ENCODE measurements at regions not wholly inside any gene's neighbourhood (a gene's known extent, or its start where the extent isn't known, plus 50 kb on each side); places are given as distances from the start of the nearest gene placed in this dataset.

DNA sequence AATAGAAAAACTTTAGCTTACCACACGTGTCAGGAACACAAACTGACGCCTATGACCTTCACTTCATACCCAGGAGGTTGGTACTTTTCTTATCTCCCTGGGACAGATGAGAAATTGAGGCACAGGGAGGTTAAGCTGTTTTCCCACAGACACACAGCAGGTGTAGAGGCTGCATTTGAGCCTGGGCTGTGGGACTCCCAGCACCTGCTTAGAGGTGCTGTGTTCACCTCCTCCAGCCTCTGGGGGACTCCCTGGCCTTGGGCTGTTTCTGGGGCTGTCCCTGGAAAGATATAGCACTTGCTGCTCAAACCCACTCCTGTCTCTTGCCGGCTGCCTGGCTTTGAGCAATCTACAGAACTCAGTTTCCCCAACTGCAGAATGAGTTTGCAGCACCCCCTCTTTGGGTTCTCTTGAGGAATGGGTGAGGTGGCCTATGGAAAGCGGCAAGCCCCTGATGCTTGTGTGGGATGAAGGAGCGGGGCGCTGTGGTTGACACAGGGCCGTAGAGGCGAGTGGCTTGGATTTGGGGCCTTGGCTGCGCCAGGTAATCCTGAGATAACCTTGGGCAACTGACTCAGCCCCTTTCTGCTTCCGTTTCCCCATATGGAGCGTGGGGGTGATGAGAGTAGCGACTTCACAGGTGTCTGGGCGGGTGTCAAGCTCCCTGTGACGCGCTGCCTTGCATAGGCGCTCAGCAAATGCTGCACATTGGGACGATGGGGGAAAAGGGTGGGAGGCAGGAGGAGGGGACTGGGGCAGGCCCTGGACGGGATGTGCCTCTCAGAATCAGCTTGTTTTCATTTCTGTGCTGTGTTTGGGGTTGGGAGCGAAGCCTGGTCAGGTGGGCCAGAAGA is 104.5 kb upstream of the CIBAR2 start:
- Histone ChIP-seq H4K20me1 (ENCODE audit: control insufficient read depth, extremely low read depth, insufficient read depth, low read length) (no peaks in the 10 kb centered on the region), H3K4me3 (ENCODE audit: control insufficient read depth in 2 of 3, extremely low read depth in 1 of 3, insufficient read depth in 2 of 3, low read depth in 1 of 3, low read length in 3 of 3) (no peak overlapping the region), H3K9me1 (ENCODE audit: control insufficient read depth, extremely low read depth, insufficient read depth, low read length) (no peaks in the 10 kb centered on the region), H3K27me3 (ENCODE audit: control insufficient read depth, extremely low read depth, insufficient read depth, low read length) (no peaks in the 10 kb centered on the region), H3K79me2 (ENCODE audit: control insufficient read depth, insufficient read depth, low read length) (no peaks in the 10 kb centered on the region), H3K9me3 (ENCODE audit: control insufficient read depth, low read depth, low read length) (no peaks in the 10 kb centered on the region), H2AFZ (ENCODE audit: control insufficient read depth, low read length) (no peak overlapping the region), H3K4me2 (ENCODE audit: control insufficient read depth, extremely low read depth, insufficient read depth, low read depth, low read length) (no peak overlapping the region), H3K4me1 (ENCODE audit: control insufficient read depth, extremely low read depth, insufficient read depth, low read length) (peaks cover 11% of the 10 kb centered on the region), H3K9ac (ENCODE audit: control insufficient read depth, extremely low read depth, insufficient read depth, low read length) (no peak overlapping the region), H3K36me3 (ENCODE audit: control insufficient read depth in 2 of 2, extremely low read depth in 1 of 2, insufficient read depth in 2 of 2, low read length in 2 of 2) (no peaks in the 10 kb centered on the region), H3K27ac (ENCODE audit: control insufficient read depth, insufficient read depth, low read length) (no peak overlapping the region)
- dilution Hi-C loops (cut with MboI; ENCODE audit: extremely low pct_ligation_motif_present, low sequenced_read_pairs): no loop called here
- DNase-seq (ENCODE audit: low read depth, low spot score) (no peak), FAIRE-seq (no peak)
- TF ChIP-seq, protein P1, sequence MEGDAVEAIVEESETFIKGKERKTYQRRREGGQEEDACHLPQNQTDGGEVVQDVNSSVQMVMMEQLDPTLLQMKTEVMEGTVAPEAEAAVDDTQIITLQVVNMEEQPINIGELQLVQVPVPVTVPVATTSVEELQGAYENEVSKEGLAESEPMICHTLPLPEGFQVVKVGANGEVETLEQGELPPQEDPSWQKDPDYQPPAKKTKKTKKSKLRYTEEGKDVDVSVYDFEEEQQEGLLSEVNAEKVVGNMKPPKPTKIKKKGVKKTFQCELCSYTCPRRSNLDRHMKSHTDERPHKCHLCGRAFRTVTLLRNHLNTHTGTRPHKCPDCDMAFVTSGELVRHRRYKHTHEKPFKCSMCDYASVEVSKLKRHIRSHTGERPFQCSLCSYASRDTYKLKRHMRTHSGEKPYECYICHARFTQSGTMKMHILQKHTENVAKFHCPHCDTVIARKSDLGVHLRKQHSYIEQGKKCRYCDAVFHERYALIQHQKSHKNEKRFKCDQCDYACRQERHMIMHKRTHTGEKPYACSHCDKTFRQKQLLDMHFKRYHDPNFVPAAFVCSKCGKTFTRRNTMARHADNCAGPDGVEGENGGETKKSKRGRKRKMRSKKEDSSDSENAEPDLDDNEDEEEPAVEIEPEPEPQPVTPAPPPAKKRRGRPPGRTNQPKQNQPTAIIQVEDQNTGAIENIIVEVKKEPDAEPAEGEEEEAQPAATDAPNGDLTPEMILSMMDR (optimal IDR thresholded peaks at IDR 0.05 in 1 of 3, IDR thresholded peaks at IDR 0.05 in 1 of 3, conservative IDR thresholded peaks at IDR 0.05 in 1 of 3; ENCODE audit: extremely low read depth in 1 of 3, insufficient read depth in 2 of 3, low read length in 3 of 3): no peak
- no peak for TF ChIP-seq EZH2 (IDR thresholded peaks at IDR 0.05; ENCODE audit: low read length)

DNA sequence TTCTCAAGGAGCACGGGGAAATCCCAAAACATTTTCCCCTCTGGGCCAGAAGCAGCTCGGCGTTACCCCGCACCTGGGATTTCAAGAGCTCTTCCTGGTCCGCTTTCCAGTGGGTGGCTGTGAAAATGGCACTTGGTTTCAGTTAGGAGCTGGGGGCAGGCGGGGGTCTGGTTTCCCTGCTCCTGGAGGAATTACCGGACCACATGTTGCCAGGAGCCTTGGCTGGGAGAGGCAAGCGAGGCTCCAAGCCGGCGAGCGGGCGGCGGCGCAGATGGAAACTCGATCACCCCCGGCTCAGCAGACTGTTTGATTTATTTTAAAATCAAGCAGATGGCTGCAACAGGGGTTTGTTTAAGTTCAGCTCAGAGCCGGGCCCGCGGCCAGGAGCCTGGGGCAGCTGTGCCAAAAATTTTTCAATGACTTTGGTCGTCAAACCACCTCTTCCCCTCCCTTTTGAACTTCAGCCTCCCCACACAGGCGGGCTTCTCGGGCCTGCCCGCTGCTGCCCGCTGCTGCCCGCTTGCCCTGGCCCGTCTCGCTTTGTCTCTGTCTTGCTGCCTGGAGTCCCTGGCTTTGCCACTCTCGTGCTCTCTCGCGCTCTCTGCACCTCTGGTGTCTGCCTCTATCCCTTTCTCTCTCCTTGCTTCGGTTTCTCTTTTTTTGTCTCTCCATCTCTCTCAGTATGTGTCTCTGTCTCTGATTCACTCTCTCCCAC is 108.0 kb upstream of the CIBAR2 start:
- H3K4me3 ChIP-seq (ENCODE audit: control insufficient read depth in 2 of 3, extremely low read depth in 1 of 3, insufficient read depth in 2 of 3, low read depth in 1 of 3, low read length in 3 of 3): peak overlapping the region in 2 of 3 experiments; percentile 54
- DNase-seq (ENCODE audit: low read depth, low spot score): no peak
- H3K27me3 ChIP-seq (ENCODE audit: control insufficient read depth, extremely low read depth, insufficient read depth, low read length): no peaks in the 10 kb centered on the region
- TF ChIP-seq, protein P1 (optimal IDR thresholded peaks at IDR 0.05 in 1 of 3, IDR thresholded peaks at IDR 0.05 in 1 of 3, conservative IDR thresholded peaks at IDR 0.05 in 1 of 3; ENCODE audit: extremely low read depth in 1 of 3, insufficient read depth in 2 of 3, low read length in 3 of 3): peak in 1 of 3 experiments; percentile 45
- TF ChIP-seq EZH2 (IDR thresholded peaks at IDR 0.05; ENCODE audit: low read length): no peak
- FAIRE-seq: peak; percentile 66
- peak overlapping the region; percentile 68 for H3K9ac ChIP-seq (ENCODE audit: control insufficient read depth, extremely low read depth, insufficient read depth, low read length)
- peak overlapping the region; percentile 87 for H3K4me2 ChIP-seq (ENCODE audit: control insufficient read depth, extremely low read depth, insufficient read depth, low read depth, low read length)
- no peaks in the 10 kb centered on the region for H3K36me3 ChIP-seq (ENCODE audit: control insufficient read depth in 2 of 2, extremely low read depth in 1 of 2, insufficient read depth in 2 of 2, low read length in 2 of 2)
- H3K4me1 ChIP-seq (ENCODE audit: control insufficient read depth, extremely low read depth, insufficient read depth, low read length): peaks cover 11% of the 10 kb centered on the region
- H4K20me1 ChIP-seq (ENCODE audit: control insufficient read depth, extremely low read depth, insufficient read depth, low read length): no peaks in the 10 kb centered on the region
- H3K79me2 ChIP-seq (ENCODE audit: control insufficient read depth, insufficient read depth, low read length): no peaks in the 10 kb centered on the region
- dilution Hi-C loops (cut with MboI; ENCODE audit: extremely low pct_ligation_motif_present, low sequenced_read_pairs): no loop called here
- no peaks in the 10 kb centered on the region for H3K9me1 ChIP-seq (ENCODE audit: control insufficient read depth, extremely low read depth, insufficient read depth, low read length)
- peak overlapping the region; percentile 89 for H2AFZ ChIP-seq (ENCODE audit: control insufficient read depth, low read length)
- peak overlapping the region; percentile 58 for H3K27ac ChIP-seq (ENCODE audit: control insufficient read depth, insufficient read depth, low read length)
- H3K9me3 ChIP-seq (ENCODE audit: control insufficient read depth, low read depth, low read length): no peaks in the 10 kb centered on the region
